A549 (cell line): ENCODE measurements at regions not wholly inside any gene's neighbourhood (a gene's known extent, or its start where the extent isn't known, plus 50 kb on each side); places are given as distances from the start of the nearest gene placed in this dataset.

Source experiments
- CEBPB ChIP-seq, 2 experiments: fragments of >200 bp in 1 of 2; sonication (Bioruptor Twin) in 1 of 2; formaldehyde crosslinking in 1 of 2; IDR thresholded peaks; 2 replicates each; pipeline ENCODE4 v1.6.1; 2012 to 2016
- EHMT2 ChIP-seq: fragments of 200-600 bp; sonication (generic); IDR thresholded peaks from 2 replicates; pipeline ENCODE4 v1.6.1; 2016; ENCODE audit warnings: antibody characterized with exemption, low read depth, mild to moderate bottlenecking, moderate library complexity
- ESRRA ChIP-seq: fragments of 150-350 bp; IDR thresholded peaks from 2 replicates; pipeline ENCODE4 v1.6.1; 2014; ENCODE audit warnings: mild to moderate bottlenecking, low read length, borderline replicate concordance
- HOXB13 ChIP-seq: fragments of 250-450 bp; sonication (Bioruptor Pico); IDR thresholded peaks from 2 replicates; pipeline ENCODE4 v1.5.0; 2020; ENCODE audit warnings: low read depth, mild to moderate bottlenecking, moderate library complexity
- KDM5A ChIP-seq: fragments of 200-600 bp; sonication (generic); IDR thresholded peaks from 2 replicates; pipeline ENCODE4 v1.6.1; 2016; ENCODE audit warnings: antibody characterized with exemption, mild to moderate bottlenecking
- POLR2A ChIP-seq: IDR thresholded peaks from 2 replicates; pipeline ENCODE4 v1.6.1; 2012; ENCODE audit warnings: mild to moderate bottlenecking, low read length
- RAD21 ChIP-seq, 2 experiments: fragments of >200 bp in 1 of 2; sonication (Bioruptor Twin) in 1 of 2; formaldehyde crosslinking in 1 of 2; IDR thresholded peaks in 1 of 2; conservative IDR thresholded peaks in 1 of 2; 2 replicates in 1 of 2; 3 replicates in 1 of 2; pipeline ENCODE4 v1.6.1; 2012 to 2018; ENCODE audit warnings: inconsistent platforms in 1 of 2
- RFX5 ChIP-seq: fragments of 450-650 bp; IDR thresholded peaks from 2 replicates; pipeline ENCODE4 v1.7.1; 2014; ENCODE audit warnings: antibody characterized with exemption, mild to moderate bottlenecking, moderate library complexity
- SREBF2 ChIP-seq: fragments of 450-650 bp; IDR thresholded peaks from 2 replicates; pipeline ENCODE4 v1.6.1; 2014; ENCODE audit warnings: mild to moderate bottlenecking, moderate library complexity
- TF ChIP-seq, protein P1 (sequence below): fragments of >200 bp; sonication (Bioruptor Twin); formaldehyde crosslinking; IDR thresholded peaks from 3 replicates; pipeline ENCODE4 v1.5.1; 2016
- TF ChIP-seq, protein P2 (sequence below): fragments of 250-450 bp; sonication (Bioruptor Pico); IDR thresholded peaks from 2 replicates; pipeline ENCODE4 v1.5.0; 2020; ENCODE audit warnings: low read depth, mild to moderate bottlenecking, moderate library complexity
- TF ChIP-seq, protein P3 (sequence below): IDR thresholded peaks from 2 replicates; pipeline ENCODE4 v1.6.1; 2012
- TF ChIP-seq, protein P4 (sequence below): fragments of 200-600 bp; sonication (generic); IDR thresholded peaks from 2 replicates; pipeline ENCODE4 v1.6.1; 2016; ENCODE audit warnings: antibody characterized with exemption, mild to moderate bottlenecking, moderate library complexity

DNA sequence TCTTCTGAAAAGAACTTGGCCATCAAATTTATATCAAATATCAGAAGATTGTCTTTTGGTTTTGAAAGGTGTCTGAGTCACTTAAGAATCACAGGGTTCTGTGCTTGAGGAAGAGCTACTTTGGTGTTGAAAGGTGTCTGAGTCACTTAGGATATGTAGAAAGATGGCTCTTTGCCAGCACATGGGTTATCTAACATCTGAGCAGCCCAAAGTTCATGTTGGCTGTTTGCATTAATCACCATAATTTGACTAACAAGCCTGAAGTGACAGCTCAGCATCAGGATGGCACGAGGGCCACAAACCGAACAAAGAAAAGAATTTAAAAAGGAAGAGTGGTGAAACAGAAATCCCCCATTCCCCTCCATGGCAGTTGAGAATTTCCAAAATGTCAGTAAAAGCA lies 190.5 kb upstream of the CMC1 start:
- TF ChIP-seq POLR2A (no peak), HOXB13 (CRISPR knock-in tag) (no peak), CEBPB (IDR thresholded peaks at IDR 0.05) (no peak), RAD21 (conservative IDR thresholded peaks at IDR 0.05 in 1 of 2, IDR thresholded peaks at IDR 0.05 in 1 of 2) (no peak), EHMT2 (no peak), KDM5A (no peak), RFX5 (no peak), SREBF2 (no peak), ESRRA (no peak)
- TF ChIP-seq, protein P1, sequence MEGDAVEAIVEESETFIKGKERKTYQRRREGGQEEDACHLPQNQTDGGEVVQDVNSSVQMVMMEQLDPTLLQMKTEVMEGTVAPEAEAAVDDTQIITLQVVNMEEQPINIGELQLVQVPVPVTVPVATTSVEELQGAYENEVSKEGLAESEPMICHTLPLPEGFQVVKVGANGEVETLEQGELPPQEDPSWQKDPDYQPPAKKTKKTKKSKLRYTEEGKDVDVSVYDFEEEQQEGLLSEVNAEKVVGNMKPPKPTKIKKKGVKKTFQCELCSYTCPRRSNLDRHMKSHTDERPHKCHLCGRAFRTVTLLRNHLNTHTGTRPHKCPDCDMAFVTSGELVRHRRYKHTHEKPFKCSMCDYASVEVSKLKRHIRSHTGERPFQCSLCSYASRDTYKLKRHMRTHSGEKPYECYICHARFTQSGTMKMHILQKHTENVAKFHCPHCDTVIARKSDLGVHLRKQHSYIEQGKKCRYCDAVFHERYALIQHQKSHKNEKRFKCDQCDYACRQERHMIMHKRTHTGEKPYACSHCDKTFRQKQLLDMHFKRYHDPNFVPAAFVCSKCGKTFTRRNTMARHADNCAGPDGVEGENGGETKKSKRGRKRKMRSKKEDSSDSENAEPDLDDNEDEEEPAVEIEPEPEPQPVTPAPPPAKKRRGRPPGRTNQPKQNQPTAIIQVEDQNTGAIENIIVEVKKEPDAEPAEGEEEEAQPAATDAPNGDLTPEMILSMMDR = no peak
- TF ChIP-seq, protein P2, sequence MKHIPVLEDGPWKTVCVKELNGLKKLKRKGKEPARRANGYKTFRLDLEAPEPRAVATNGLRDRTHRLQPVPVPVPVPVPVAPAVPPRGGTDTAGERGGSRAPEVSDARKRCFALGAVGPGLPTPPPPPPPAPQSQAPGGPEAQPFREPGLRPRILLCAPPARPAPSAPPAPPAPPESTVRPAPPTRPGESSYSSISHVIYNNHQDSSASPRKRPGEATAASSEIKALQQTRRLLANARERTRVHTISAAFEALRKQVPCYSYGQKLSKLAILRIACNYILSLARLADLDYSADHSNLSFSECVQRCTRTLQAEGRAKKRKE (CRISPR knock-in tag) = no peak
- TF ChIP-seq, protein P3, sequence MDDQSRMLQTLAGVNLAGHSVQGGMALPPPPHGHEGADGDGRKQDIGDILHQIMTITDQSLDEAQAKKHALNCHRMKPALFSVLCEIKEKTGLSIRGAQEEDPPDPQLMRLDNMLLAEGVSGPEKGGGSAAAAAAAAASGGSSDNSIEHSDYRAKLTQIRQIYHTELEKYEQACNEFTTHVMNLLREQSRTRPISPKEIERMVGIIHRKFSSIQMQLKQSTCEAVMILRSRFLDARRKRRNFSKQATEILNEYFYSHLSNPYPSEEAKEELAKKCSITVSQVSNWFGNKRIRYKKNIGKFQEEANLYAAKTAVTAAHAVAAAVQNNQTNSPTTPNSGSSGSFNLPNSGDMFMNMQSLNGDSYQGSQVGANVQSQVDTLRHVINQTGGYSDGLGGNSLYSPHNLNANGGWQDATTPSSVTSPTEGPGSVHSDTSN = no peak
- TF ChIP-seq, protein P4, sequence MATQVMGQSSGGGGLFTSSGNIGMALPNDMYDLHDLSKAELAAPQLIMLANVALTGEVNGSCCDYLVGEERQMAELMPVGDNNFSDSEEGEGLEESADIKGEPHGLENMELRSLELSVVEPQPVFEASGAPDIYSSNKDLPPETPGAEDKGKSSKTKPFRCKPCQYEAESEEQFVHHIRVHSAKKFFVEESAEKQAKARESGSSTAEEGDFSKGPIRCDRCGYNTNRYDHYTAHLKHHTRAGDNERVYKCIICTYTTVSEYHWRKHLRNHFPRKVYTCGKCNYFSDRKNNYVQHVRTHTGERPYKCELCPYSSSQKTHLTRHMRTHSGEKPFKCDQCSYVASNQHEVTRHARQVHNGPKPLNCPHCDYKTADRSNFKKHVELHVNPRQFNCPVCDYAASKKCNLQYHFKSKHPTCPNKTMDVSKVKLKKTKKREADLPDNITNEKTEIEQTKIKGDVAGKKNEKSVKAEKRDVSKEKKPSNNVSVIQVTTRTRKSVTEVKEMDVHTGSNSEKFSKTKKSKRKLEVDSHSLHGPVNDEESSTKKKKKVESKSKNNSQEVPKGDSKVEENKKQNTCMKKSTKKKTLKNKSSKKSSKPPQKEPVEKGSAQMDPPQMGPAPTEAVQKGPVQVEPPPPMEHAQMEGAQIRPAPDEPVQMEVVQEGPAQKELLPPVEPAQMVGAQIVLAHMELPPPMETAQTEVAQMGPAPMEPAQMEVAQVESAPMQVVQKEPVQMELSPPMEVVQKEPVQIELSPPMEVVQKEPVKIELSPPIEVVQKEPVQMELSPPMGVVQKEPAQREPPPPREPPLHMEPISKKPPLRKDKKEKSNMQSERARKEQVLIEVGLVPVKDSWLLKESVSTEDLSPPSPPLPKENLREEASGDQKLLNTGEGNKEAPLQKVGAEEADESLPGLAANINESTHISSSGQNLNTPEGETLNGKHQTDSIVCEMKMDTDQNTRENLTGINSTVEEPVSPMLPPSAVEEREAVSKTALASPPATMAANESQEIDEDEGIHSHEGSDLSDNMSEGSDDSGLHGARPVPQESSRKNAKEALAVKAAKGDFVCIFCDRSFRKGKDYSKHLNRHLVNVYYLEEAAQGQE = no peak
